ENCODE measurements at regions not wholly inside any gene's neighbourhood (a gene's known extent, or its start where the extent isn't known, plus 50 kb on each side); places are given as distances from the start of the nearest gene placed in this dataset.
"Not testable (repeated sequence)": the region's sequence is repeated elsewhere in the genome, so short reads cannot be mapped to it uniquely, and the experiment has no call there.

DNA sequence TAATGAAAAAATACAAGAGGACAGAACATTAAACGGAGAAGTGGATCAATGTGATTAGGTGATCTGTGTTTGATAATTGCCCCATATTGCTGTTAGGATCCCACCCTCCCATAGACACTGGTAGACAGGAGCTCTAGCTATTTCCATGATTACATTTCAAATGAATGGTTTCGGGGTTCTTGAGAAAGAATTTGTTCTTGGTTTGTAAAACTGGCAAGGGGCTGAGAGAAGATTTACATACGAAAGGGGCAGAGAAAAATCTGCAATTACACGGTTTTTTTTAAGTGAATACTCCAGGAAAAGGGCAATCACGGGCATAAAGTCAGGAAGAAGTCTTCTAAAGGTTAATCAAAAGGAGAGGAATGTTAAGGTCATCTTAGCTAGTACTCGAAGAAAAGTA, 2125.7 kb upstream of the PCDH20 start:
- DNase-seq (ENCODE audit: low read depth), result no peak

DNA sequence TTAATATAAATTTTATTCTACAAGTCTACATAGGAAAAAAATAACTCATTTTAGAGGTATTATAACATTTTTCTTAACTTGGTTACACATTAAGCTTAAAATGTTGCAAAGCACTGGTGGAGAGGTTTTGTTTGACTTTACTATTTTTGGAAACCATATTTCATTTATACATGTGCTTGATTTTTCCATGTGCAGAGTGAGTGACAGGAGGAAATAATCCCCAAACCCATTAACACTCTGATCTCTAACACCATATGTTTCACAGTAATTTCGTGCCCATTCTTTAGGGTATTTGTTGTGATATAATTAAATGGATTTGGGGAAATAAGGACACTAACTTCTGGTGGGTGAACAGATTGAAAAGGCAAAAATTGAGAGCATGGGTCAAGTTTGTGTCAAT, 2124.4 kb upstream of the PCDH20 start:
- no peak for DNase-seq (ENCODE audit: low read depth)

DNA sequence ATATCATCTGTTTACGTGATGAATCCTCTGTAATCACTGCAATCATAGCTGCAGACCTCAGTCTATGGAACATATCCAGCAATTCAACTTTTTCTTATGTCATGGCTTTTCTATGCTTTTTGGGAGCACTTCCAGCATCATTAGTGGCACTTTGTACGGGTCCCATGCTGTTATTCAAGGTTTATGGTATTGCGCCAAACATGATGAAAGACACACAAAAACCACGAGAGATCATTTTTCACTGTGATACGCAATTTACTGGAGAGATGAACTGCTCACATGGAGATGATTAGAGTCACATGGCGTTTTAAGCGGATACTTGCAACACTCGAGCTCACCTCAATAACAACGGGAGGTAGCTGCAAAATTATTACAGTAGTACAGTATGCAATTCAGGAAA, 2101.7 kb upstream of the PCDH20 start:
- DNase-seq (ENCODE audit: low read depth), result peak; percentile 5

DNA sequence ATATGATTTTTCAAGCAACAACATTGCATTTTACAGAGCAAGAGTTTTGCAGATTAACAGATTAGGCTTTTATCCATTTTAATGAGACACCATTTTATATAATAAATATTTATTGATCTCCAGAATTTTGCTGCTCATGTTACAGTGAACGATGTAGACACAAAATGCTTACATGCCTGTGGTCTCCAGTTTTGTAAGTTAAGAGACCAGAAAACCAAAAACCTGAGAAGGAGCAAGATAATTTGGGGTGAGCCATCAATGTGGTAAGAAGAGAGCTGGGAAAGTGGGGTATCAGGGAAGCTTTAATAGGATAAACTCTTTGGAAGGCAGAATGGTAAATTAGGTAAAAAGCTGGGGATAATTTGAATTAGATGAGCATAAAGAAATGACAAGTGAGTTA, 2100.5 kb upstream of the PCDH20 start:
- DNase-seq (ENCODE audit: low read depth), result no peak

DNA sequence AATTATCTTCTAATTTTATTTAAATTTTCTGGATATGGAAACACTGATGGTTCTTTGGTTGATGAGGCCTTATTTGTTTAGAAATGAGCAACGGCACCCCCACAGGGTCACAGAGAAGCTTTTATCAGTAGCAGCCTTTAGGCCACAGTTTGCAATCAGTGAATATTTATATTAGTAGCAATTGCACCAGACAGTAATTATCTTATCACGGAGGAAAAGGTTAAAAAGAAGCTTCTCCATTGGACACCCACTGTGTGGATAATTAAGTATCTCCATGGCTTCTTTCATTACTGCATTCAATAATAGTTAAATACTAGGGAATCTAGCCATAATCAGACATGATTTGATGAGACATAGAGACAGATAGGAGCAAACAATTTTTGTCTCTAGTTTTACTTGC, 2099.2 kb upstream of the PCDH20 start:
- no peak for DNase-seq (ENCODE audit: low read depth)

DNA sequence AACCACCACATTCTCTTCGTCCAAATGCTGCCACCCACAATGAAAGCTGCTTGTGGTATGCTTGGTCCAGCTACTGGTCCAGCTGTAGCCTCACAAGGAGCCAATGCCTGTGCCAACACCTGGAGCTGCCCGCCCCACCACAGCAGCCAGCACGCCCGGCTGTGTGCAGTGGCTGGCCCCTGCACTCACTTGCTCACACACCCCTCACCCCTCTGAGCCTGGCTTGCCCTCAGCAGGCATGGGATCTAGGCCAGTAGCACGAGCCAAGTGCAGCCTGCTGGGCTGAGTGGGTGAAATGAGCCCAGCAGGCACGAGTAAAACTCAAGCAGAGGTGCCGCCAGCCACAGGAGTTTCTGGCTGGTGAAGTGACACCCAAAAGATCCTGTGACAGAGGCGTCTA, 2096.4 kb upstream of the PCDH20 start:
- DNase-seq (ENCODE audit: low read depth), result no peak

DNA sequence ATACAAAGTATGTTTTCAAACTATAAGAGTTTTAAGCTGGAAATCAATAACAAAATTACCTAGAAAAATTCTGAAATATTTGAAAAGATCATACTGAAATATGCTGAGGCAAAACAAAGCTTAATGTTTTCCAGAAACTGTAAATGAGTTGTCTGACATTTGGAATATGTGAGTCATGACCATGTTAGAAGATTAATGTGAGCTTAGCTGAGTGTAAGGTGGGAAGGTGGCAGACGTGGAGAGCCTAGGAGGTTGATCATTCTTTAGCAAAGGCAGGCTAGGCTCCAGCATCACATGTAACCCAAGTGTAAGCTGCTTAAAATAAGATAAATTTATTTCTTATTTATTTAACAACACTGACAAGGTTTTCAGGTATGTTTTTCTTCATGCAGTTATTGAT, 2086.1 kb upstream of the PCDH20 start:
- no peak for DNase-seq (ENCODE audit: low read depth)

DNA sequence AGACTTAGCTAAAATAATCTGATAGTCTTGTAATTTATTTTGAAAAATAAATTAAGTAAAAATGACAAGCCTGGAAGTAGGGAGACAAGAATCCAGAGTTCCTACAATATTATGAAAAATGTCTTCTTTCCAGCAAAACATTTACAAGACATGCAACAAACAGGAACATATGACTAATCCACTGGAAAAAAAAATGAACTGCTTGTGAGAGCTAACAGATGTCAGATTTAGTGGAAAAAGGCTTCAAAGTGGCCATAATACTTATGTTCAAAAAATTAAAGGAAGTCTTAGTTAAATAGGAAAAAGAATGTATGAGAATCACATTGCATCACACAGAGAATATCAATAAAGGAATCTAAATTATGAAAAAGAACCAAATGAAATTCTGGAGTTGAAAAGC, 2082.0 kb upstream of the PCDH20 start:
- no peak for DNase-seq (ENCODE audit: low read depth)

DNA sequence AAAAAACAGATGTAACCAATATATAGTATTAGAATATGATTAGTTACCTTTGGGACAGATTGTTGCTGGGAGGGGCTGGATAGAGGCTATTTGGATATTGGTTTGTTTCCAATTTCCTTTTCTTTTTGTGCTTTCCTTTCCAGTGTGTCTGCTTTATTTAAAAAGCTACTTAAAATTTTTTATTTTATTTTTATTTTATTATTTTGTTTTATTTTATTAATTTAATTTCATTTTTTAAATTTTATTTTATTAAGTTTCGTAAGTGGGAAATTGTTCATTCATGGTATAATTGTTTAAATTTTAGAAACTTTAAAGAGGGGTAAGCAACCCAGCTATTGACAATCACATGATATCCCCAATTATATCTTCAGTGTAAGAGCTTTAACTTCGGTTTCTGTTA, 2077.0 kb upstream of the PCDH20 start:
- DNase-seq (ENCODE audit: low read depth), result no peak

DNA sequence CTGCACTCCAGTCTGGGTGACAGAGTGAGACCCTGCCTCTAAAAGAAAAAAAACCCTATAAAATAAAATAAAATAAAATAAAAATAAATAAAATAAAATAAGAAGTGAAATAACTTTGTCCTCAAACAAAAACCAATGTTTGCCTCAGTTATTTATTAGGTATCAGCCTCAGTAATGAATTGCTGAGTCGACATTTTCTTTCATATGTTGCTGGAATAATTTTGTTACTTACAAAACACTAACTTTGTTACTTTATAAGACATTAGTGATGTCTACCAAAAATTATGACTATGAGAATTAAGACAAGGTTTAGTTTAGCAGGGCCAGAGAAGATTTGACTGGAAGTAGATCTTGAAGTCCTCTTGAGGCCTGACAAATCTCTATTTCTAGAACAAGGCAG, 2074.5 kb upstream of the PCDH20 start:
- DNase-seq (ENCODE audit: low read depth), result no peak

DNA sequence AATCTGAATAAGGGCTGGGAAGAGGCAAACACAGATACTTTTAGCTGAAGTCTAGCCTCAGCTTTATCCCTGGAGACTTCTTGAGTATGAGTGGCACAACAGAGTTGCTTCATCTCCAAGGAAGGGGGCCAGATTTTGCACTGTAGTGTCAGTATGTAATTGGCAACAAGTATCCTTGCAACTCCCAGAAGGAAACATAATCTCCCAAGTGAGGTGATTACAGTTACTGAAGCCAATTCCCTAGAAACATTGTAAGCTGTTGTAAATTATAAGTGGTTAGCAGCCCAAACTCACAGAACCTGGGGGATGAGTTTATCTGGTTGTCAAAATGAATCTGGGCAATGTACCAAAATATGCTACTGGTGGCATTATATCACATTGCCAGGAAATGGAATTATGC, 2065.7 kb upstream of the PCDH20 start:
- no peak for DNase-seq (ENCODE audit: low read depth)

DNA sequence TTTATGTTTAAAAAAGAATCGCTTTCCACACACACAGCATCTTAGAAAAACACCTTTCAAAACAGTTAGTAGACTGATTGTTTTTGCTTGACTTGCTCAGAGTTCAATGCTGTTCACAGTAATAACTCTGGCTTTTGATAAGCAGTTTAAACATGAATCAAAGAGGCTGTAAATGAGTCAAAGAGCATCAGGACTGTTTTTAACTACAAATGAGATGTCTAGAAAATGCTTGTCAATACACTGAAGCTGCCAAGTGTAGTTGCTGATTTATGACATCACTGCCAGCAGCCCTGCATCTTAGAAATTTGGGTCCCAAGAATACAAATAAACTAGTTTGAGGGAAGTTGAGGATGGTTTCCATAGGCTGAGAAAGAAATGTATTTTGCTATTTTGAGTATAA, 2057.1 kb upstream of the PCDH20 start:
- no peak for DNase-seq (ENCODE audit: low read depth)

DNA sequence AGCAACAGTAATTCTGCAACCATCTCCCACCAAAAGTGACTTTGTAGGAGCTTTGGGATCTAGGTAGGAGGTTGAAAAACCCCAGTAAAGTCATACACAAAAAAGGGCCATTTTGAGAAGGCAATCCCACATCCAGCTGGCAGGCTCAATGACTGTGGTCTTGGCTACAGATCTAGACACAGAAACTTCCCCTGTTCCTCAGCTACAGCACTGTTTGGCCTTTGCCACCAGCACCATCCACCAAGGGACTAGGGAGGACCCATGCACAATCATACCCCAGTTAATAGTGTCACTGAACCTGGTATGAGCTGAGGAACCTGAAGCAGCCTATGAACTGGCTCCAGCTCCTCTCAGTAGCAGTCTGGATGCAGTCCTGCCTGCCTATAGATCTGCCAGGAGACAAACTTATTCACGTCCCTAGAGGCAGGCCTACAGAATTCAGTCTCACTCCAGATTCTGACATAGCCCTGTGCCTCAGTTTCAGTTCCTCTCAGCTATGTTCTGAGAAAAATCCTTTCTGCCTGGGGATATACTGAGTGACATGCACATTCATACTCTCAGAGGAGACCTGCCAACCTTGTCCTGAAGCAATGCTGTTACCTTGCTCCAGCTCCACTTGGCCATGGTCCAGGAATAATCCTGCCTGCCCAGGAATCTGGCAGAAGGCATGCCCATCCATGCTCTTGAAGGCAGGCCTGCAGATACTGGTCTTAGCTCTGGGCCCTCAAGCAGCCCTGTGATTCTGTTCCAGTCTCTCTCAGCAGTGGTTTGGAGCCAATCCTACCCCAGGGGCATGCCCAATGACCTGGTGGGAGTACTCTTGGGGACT, 2048.3 kb upstream of the PCDH20 start:
- no peak for DNase-seq (ENCODE audit: low read depth)

DNA sequence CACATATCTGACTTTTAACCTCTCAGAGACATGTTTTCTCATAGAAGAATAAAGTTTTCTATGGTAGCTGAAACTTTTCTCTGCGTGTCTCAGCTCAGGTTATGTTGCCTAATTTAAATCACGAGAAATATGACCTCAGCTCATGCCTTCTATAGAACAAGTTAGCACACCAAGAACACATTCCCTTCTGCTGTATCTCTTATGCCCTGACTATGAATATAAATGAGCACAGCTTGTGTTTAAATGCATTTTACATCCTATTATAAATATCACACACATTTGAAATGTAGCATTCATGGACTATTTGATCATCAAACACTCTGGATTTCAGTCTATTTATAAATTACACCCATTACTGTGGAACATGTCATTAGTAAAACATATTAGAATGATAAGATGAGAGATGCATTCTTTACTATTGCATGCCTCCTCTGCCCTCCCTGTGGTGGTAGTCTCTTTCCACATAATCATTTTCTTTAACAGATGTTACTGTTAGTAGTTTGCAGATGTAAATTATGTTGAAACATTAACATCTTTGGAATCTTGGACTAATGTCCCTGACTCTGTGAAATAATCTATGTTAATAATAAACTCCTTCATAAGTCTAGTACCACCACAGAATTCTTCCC, 2044.9 kb upstream of the PCDH20 start:
- DNase-seq (ENCODE audit: low read depth), result no peak

DNA sequence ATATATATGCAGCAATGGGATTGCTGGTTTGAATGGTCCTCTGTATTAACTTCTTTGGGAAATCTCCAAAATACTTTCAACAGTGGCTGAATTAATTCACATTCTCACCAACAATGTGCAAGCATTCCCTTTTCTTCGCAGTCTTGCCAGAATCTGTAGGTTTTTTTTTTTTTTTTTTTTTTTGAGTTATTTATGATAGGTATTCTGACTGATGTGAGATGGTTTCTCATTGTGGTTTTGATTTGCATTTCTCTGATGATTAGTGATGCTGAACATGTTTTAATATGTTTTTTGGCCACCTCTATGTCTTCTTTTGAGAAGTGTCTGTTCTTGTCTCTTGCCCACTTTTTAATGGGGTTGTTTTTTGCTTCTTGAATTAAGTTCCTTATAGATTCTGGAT, 2041.5 kb upstream of the PCDH20 start:
- no peak for DNase-seq (ENCODE audit: low read depth)

DNA sequence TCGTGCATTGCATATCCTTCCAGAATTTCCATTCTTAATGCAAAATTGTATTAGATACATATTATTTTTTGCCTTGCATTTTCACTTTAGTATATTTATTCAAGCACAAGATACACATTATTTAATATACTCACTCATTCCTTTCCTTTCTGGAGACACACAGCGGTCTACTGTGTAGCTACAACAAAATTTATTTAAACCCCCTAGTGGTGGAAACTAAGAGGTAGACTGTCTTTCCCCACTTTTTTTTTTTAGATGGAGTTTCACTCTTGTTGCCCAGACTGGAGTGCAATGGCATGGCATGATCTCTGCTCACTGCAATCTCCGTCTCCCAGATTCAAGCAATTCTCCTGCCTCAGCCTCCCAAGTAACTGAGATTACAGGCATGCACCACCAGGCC, 2040.3 kb upstream of the PCDH20 start:
- no peak for DNase-seq (ENCODE audit: low read depth)

DNA sequence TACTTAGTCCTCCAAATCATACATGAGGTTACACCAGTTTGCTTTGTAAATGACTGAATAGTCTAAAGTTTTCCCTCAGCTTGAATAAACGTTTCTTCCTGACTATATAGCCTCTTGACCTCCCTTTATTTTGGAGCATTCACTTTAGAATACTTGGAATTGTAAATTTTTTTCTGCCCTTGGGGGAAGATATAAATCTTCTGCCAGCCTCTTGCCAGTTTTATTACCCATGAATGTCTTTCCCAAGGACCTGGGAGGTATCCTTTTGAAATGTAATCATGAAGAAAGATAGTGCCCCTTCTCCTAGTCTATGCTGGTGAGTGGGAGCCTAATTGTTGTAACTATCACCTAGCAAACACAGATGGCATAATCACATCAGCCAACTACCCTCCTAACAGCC, 2033.9 kb upstream of the PCDH20 start:
- no peak for DNase-seq (ENCODE audit: low read depth)

DNA sequence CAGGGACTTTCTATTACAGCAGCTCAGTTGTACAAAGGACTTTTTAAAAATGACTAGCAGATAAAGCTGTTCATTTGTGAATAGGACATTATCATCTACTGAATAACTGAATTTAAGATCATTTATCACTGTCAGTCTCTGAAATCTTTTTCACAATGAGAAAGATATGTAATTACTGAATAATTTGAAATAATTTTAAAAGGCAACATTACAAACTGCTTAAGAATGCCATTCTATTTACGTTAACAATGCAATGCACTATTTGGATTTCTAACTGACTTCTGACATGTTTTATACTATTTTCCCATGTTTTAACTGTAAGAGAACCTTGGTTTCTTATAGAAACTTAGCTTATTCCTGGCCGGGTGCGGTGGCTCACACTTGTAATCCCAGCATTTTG, 2033.0 kb upstream of the PCDH20 start:
- no peak for DNase-seq (ENCODE audit: low read depth)

DNA sequence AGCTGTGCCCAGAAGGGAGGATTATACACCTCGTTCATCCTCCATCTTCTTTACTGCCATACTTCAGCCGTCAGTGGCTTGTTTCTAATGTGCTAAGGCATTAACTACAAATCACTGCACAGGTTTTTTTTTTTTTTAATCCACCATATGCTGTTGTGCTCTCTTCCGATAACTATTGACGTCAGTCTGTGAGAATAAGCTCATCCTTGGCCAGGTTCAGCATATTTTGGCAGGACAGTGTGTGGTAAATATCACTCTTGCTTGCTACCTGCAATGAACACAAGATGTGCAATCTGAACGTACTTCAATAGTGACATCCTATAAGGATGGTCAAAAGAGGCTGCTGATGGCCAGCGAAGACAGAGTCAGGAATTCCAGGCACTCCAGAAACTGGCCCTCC, 2030.7 kb upstream of the PCDH20 start:
- DNase-seq (ENCODE audit: low read depth), result no peak

DNA sequence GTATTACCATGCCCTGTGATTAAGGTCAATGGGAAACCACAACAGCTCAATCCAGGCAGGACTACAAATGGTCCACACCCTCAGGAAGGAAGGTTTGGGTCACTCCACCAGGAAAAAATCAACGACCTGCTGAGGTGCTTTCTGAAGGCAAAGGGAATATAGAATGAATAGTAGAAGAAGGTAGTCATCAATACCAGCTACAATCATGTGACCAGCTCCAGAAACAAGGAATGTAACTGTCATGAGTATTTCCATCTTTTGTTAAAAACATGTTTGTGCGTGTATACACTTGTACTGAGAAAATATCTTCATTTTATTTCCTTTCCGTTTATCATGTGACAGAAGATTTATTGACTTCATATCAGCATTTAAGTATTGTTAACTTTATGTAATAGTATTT, 2028.6 kb upstream of the PCDH20 start:
- not testable (repeated sequence) for DNase-seq (ENCODE audit: low read depth)

DNA sequence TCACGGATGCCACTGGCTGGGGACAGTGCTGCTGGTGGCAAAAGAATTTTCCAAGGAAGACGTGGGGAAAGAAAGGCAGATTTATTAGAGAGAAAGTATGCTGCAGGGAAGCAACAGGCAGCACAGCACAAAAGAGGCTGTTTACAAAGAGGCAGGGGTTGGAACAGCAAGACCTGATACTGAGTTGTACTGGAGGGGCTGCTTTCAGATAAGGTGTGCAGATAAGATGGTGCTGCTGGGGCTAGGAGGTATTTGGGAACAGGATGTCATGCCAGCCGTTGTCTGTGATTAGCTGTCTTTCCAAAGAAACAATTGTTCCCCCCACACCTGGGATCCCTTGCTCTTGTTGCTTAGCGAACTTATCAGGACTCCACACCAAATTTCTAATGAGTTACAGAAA, 2023.3 kb upstream of the PCDH20 start:
- DNase-seq (ENCODE audit: low read depth), result no peak

DNA sequence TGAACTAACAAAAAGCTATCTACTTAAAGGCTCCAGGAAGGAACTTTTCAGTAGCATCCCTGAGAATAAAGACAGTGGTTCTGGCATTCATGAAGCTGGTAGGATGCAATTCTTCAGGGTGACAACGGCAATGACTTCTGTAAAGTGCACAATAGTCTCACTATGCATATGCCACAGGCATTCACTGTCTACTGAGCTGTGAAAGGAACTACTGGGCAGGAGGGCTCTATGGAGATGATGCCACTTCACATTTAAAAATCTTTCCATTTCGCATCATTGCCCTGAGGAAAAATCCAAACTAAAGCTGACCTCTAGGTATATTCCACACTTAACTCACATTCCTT, 2020.6 kb upstream of the PCDH20 start:
- DNase-seq (ENCODE audit: low read depth), result no peak

DNA sequence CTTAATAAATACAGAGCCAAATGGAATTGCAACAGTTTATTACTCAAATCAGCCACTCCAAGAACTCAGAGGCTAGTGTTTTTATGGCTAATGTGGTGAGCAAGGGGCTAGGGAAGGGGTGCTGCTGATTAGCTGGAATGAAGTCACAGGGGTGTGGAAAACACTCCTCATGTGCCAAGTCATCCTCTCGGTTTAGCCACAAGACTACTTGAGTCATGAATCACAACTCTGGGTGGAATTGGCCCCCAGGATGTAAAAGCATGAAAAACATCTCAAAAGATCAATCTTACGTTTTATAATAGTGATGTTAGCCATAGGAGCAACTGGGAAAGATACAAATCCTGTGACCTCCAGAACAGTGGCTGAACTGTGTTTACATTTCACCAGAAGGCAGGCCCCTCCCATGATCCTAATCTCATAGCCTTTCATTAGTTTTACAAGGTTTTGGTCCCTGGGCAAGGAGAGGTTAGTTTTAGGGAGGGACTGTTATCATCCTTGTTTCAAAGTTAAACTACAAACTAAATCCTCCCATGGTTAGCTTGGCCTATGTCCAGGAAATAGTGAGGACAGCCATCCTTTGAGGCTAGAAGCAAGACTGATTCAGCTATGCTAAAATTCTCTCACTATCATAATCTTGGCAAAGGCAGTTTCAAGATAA, 2020.1 kb upstream of the PCDH20 start:
- peak; percentile 82 for DNase-seq (ENCODE audit: low read depth)
